ENCODE measurements at regions not wholly inside any gene's neighbourhood (a gene's known extent, or its start where the extent isn't known, plus 50 kb on each side); places are given as distances from the start of the nearest gene placed in this dataset.
"Not testable (repeated sequence)": the region's sequence is repeated elsewhere in the genome, so short reads cannot be mapped to it uniquely, and the experiment has no call there.

- DNase-seq, result no peak
These were observed 338.6 kb upstream of the PCSK5 start for GRCh38 chr9:75551861-75552260.

- no peak for DNase-seq
These were observed 337.5 kb upstream of the PCSK5 start for GRCh38 chr9:75552941-75553340.

DNA sequence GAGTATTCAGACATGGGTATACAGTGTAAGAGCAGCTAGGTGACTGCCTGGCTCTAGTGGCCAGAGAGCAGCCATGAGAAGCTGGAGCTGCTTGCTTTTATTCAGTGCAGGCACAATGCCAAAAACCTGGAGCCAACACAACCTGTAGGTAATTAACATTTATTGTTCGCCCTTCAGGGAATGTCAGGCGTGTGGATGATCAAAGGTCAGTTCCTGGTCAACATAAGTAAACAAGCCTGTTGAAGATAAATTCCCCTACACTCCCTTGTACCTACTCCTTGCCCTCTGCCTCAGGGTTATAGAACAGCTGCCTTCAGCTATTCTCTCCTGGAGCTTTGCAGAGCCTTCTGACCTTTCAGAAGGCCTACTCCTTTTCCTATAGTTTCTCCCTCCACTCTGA, 323.7 kb upstream of the PCSK5 start:
- DNase-seq, result not testable (repeated sequence)

DNA sequence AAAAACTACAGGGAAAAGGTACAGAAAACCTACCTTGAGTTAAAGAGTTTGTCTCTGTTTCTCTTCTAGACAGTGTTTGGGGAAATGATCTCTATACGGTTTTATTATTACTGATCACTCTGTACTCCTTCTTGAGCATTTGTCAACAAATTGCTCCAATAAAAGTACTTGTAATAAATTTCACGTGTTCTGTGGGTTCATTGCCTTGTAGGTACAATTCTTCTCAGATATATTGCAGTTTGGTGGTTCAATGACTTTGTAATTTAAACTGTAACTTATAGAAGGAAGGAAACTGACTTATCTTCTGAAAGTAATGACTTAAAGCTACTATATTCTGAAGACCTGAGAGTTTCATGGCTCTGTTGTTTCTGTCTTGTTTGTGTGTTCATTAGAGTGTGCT, 319.9 kb upstream of the PCSK5 start:
- no peak for DNase-seq

GRCh38 chr9:75574569-75574968, 315.9 kb upstream of the PCSK5 start:
- no peak for DNase-seq

GRCh38 chr9:75582870-75583269, 307.6 kb upstream of the PCSK5 start:
- DNase-seq, result no peak

DNA sequence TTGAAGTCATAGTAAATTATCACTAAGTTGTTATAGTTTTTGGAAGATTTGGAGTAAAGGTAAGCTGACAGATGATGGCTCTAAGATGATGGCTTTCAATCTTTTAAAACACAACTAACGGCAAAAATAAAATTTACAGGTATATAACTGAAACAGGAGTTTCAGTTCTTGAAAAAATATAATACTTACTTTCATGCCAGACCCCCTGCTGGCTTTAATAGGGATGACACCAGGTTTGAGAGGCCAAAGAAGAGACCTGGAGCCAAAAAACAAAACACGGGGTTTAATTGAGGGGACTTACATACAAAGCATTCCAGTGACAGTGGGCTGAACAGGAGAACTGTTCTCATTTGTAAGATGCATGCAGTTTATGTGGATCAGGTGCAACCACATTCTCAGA, 301.7 kb upstream of the PCSK5 start:
- no peak for DNase-seq

GRCh38 chr9:75589497-75589896, 301.0 kb upstream of the PCSK5 start:
- no peak for DNase-seq

GRCh38 chr9:75591972-75592371, 298.5 kb upstream of the PCSK5 start:
- DNase-seq, result no peak

- DNase-seq, result no peak
These were observed 297.9 kb upstream of the PCSK5 start for GRCh38 chr9:75592586-75592985.

GRCh38 chr9:75593920-75594319, 296.6 kb upstream of the PCSK5 start:
- no peak for DNase-seq

DNA sequence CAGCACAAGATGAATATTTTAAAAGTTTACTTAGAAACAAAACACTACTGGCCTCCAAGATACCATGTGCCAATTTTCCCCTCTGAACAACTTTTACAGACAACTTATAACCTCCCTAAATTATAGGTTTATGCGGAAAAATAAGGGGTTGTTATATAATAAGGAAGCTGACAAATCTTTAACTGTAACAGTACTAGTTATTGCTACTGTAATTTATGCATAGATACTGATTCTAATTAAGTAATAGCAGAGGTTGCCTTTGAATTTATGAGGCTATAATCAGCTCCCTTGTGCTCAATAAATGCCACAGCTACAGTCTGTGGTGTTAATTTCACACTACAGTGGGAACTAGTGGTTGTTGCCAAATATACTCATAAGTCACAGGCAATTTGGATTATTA, 291.3 kb upstream of the PCSK5 start:
- no peak for DNase-seq

GRCh38 chr9:75601280-75601679, 289.2 kb upstream of the PCSK5 start:
- DNase-seq, result no peak

- no peak for DNase-seq
These were observed 288.4 kb upstream of the PCSK5 start for GRCh38 chr9:75602060-75602459.

DNA sequence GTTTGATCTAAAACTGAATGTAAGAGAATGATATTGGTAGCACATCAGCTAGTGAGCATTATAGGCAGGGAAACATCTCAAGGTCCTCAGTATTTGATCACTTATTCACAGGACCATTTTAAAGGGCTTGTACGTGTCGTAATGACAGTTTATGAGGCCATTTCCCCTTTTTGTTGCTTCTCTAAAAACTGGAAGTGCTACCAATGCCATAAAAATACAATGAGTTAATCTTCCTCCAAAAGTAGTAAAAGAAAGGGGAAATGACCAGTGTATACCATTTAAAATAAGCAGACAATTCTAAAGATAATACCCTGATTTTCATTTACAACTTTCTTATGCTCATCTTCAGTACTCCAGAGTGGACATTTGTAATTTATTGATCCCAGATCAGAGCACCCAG, 285.8 kb upstream of the PCSK5 start:
- DNase-seq, result no peak

- no peak for DNase-seq
These were observed 283.0 kb upstream of the PCSK5 start for GRCh38 chr9:75607521-75607920.

DNA sequence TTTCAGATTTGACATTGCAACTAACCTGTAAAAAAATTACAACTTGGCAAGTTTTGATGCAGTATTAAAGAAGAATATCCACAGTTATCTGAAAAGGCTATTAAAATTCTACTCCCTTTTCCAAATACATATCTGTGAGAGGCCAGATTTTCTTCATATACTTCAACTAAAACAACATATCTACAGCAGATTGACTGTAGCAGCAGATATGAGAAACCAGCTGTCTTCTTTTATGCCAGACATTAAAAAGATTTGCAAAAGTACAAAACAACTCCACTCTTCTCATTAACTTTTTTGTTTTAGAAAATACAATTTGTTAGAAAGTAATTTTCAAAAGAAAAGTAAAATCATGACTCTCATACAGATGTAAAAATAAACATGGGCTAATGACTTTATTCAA, 281.1 kb upstream of the PCSK5 start:
- DNase-seq, result no peak

DNA sequence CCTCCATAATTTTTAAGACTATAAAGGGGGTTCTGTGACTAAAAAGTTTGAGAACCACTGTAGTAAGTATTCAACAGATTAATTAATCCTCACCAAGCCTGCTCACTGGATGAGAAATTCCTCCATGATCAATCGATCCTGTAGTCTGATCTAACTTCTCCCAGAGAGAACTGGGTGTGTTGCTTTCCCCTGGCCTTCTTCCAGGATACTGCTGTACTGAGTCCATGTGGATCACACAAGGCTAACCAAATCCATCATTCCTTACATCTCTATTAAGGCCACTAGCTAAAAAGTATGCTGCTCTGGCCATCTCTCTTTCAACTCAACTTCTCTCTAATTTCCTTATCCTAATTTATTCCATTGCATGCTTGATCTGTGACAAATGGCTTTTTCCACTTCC, 280.2 kb upstream of the PCSK5 start:
- no peak for DNase-seq

- DNase-seq, result no peak
These were observed 278.3 kb upstream of the PCSK5 start for GRCh38 chr9:75612205-75612604.

- no peak for DNase-seq
These were observed 277.7 kb upstream of the PCSK5 start for GRCh38 chr9:75612754-75613153.

DNA sequence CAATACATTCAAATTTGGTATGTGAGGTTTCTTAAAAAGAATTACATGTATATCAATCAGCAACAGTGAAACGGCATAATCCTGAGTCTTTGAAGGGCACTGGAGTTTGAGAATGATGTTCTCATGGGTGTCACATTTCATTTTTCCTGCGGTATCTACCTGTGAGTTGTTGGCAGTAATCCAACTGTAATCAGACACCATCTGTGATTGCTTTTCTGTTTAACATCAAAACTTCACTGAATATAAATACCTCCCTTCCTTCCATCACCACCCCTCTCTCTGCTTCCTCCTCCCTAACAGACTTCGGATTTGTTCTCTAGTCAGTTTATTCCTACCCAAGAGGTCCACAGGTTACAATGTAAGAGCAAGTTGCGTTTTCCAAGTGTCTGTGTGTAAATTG, 275.2 kb upstream of the PCSK5 start:
- no peak for DNase-seq

- DNase-seq, result no peak
These were observed 274.4 kb upstream of the PCSK5 start for GRCh38 chr9:75616052-75616451.

DNA sequence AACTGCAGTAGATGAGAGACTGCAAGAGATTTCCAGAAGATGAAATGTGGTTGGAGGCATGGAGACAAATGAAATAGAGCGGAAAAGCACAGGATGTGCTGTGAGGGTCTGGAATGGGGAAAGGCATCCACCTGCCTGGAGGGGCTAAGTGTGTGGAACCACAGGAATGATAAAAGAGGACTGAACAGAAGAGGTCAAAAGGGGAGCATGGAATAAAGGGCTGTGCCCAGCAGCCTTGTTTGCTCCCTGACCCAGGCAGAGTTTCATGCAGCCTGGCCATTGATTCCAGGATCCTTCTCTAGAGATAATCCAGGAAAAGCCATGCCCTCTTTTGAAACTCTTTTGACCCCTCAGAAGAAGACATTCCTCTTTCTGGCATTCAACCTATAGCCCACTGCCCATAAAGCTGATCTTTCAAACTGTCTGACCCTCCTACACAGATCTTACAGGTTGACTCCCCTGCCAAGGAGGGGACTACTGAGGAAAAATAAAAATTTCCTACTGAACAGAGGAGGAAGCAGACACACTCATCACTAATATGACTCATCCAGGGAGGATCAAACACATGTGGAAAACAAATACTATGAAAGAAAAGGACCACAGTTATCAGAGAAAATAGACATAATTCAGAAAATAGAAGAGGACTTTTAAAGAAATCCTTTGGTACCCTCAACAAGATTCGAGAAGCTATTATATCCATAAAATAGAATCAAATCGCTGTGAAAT, 273.5 kb upstream of the PCSK5 start:
- DNase-seq, result no peak

DNA sequence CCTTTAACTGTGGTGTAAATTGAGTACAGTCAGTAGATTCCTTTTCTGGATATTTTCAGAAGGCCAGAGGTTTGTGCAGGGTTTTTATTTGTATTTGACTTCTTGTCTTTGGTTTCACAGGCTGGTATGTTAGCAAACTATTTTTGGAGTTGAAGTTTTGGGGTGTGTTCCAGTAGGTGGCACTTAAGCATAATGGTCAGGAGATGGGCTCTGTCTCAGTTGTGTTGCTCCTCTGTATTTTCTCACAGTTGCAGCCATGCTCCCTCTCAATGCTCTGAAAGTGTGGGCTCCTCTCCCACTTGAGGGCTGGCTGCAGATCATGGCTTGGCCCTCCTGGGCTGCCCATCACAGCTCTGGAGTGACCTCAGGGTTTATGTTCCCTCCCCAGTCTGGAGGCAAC, 267.0 kb upstream of the PCSK5 start:
- no peak for DNase-seq

DNA sequence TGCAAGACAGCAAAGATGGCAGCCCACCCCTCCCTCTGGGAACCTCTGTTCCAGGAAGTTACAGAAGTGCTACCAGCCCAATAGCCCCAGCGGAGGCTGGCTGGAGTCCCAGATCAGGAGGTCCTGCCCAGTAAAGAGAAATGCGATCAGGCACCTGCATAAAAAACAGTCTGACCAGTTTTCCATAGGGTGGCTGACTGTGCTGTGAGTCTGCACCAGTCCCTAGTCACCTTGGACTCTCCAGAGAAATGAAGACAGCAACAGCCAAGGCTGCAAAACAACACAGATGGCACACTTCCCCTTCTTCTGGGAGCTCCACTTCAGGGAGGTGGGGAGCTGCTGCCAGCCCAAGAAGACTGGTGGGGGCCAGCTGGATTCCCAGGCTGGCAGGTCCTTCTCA, 265.5 kb upstream of the PCSK5 start:
- no peak for DNase-seq

DNA sequence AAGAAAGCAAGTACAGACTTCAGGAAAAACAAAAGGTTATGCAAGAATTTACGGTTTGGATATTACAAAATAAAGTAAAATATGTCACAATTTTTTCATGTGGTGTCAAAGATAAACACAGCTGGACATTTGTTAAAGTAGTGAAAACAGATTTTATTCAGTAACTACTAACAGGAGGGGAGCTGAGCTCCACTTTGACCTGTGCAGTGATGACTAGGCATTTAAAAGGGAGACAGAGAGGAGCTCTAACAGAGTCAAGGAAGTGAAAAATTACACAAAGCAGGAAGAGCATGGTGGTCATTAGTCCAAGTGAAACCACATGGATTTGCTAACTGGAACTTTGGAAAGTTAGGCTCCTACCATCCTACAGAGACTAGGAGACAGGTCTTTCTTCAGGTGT, 263.6 kb upstream of the PCSK5 start:
- DNase-seq, result no peak

All from NCI-H226 (cell line).